ENCODE measurements at regions not wholly inside any gene's neighbourhood (a gene's known extent, or its start where the extent isn't known, plus 50 kb on each side); places are given as distances from the start of the nearest gene placed in this dataset.

GRCh38 chr12:13595536-13596443 is 385.6 kb downstream of the GRIN2B start:
- no peak for DNase-seq (ENCODE audit: low read depth)

GRCh38 chr12:13594731-13595514 is 386.5 kb downstream of the GRIN2B start:
- no peak for DNase-seq (ENCODE audit: low read depth)

- no peak for DNase-seq (ENCODE audit: low read depth)
Measured at GRCh38 chr12:13592063-13592942, 389.1 kb downstream of the GRIN2B start.

GRCh38 chr12:13591488-13591887 is 389.9 kb downstream of the GRIN2B start:
- no peak for DNase-seq (ENCODE audit: low read depth)

- DNase-seq (ENCODE audit: low read depth), result no peak
Measured at GRCh38 chr12:13591059-13591458, 390.3 kb downstream of the GRIN2B start.

GRCh38 chr12:13588574-13588973 is 392.0 kb downstream of the EMP1 start:
- no peak for DNase-seq (ENCODE audit: low read depth)

- no peak for DNase-seq (ENCODE audit: low read depth)
Measured at GRCh38 chr12:13587721-13588390, 391.3 kb downstream of the EMP1 start.

GRCh38 chr12:13586361-13586760 is 389.8 kb downstream of the EMP1 start:
- DNase-seq (ENCODE audit: low read depth), result no peak

- no peak for DNase-seq (ENCODE audit: low read depth)
Measured at GRCh38 chr12:13584541-13584940, 388.0 kb downstream of the EMP1 start.

GRCh38 chr12:13583630-13584029 is 387.1 kb downstream of the EMP1 start:
- no peak for DNase-seq (ENCODE audit: low read depth)

- DNase-seq (ENCODE audit: low read depth), result no peak
Measured at GRCh38 chr12:13582421-13582820, 385.9 kb downstream of the EMP1 start.

GRCh38 chr12:13581031-13581430 is 384.5 kb downstream of the EMP1 start:
- no peak for DNase-seq (ENCODE audit: low read depth)

- DNase-seq (ENCODE audit: low read depth), result no peak
Measured at GRCh38 chr12:13580206-13580605, 383.7 kb downstream of the EMP1 start.

- no peak for DNase-seq (ENCODE audit: low read depth)
Measured at GRCh38 chr12:13576935-13577500, 380.5 kb downstream of the EMP1 start.

GRCh38 chr12:13573698-13574321 is 377.3 kb downstream of the EMP1 start:
- no peak for DNase-seq (ENCODE audit: low read depth)

- DNase-seq (ENCODE audit: low read depth), result no peak
Measured at GRCh38 chr12:13571035-13571434, 374.5 kb downstream of the EMP1 start.

- DNase-seq (ENCODE audit: low read depth), result no peak
Measured at GRCh38 chr12:13570005-13570694, 373.6 kb downstream of the EMP1 start.

GRCh38 chr12:13566292-13566691 is 369.8 kb downstream of the EMP1 start:
- no peak for DNase-seq (ENCODE audit: low read depth)

GRCh38 chr12:13564266-13564810 is 367.8 kb downstream of the EMP1 start:
- no peak for DNase-seq (ENCODE audit: low read depth)

GRCh38 chr12:13563743-13564125 is 367.2 kb downstream of the EMP1 start:
- DNase-seq (ENCODE audit: low read depth), result no peak
